ENCODE measurements at regions not wholly inside any gene's neighbourhood (a gene's known extent, or its start where the extent isn't known, plus 50 kb on each side); places are given as distances from the start of the nearest gene placed in this dataset.

GRCh38 chr1:25046194-25046532 lies 116.1 kb upstream of the RUNX3 start:
- TF ChIP-seq EZH2 (IDR thresholded peaks at IDR 0.05) (no peak), POLR2AphosphoS5 (IDR thresholded peaks at IDR 0.05; ENCODE audit: borderline replicate concordance, low read depth, low read length) (no peak)
